ENCODE measurements at regions not wholly inside any gene's neighbourhood (a gene's known extent, or its start where the extent isn't known, plus 50 kb on each side); places are given as distances from the start of the nearest gene placed in this dataset.
A peak's percentile ranks its signal among the peaks of the same experiment; 100 is the strongest.

DNA sequence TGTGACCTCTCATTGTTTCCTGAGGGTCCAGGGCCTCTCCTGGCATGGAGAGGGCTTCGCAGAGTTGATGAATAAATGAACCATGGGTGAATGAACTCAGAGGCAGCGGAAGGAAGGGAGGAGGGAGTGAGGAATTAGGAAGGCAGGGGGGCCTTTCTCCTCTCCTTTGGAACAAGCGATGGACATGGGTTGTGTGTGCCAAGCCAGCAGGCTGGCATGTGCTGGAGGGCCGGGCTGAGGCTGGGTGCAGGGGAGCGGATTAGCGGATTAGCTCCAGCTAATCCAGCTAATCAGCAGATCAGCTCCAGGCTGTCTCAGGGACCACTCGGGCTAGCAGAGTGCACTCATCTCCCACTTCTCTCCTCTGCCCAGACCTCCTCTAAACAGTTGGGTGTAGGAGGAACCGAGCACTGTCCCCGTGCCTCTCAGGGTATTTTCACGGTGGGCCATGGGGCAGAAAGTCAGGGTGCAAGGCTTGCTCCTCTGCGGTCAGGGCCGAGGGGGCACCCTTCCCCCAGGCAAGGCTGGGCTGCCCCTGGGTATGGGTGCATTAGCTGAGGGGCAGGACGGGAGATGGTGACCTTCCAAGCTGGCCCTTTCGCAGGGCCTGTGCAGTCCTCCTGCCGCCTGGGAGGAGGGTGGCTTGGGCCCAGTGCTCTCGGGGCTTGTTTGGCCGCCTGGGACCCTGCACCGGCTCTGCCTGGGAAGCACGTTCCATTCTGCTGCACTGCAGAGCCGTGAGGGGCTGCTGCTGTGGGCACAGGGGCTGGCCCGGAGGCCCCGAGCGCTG is 120.3 kb upstream of the B3GAT1 start:
- WGBS, 3 donors: 77 to 85% (median 84%) methylated on average over 22 to 23 of the region's 23 CpGs
- no peak overlapping the region for H3K4me3 ChIP-seq
- H3K4me1 ChIP-seq (ENCODE audit: insufficient read depth): no peaks in the 10 kb centered on the region
- no peaks in the 10 kb centered on the region for H3K36me3 ChIP-seq
- intact Hi-C loops (cut with DNase I): no loop called here
- DNase-seq: no peak
- no peaks in the 10 kb centered on the region for H3K27me3 ChIP-seq
- H3K9me3 ChIP-seq: no peaks in the 10 kb centered on the region
- no peak overlapping the region for H3K27ac ChIP-seq
- TF ChIP-seq, protein P1, sequence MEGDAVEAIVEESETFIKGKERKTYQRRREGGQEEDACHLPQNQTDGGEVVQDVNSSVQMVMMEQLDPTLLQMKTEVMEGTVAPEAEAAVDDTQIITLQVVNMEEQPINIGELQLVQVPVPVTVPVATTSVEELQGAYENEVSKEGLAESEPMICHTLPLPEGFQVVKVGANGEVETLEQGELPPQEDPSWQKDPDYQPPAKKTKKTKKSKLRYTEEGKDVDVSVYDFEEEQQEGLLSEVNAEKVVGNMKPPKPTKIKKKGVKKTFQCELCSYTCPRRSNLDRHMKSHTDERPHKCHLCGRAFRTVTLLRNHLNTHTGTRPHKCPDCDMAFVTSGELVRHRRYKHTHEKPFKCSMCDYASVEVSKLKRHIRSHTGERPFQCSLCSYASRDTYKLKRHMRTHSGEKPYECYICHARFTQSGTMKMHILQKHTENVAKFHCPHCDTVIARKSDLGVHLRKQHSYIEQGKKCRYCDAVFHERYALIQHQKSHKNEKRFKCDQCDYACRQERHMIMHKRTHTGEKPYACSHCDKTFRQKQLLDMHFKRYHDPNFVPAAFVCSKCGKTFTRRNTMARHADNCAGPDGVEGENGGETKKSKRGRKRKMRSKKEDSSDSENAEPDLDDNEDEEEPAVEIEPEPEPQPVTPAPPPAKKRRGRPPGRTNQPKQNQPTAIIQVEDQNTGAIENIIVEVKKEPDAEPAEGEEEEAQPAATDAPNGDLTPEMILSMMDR (IDR thresholded peaks at IDR 0.05): no peak
- no peak for TF ChIP-seq EP300 (IDR thresholded peaks at IDR 0.05)
- TF ChIP-seq POLR2A (IDR thresholded peaks at IDR 0.05): no peak

DNA sequence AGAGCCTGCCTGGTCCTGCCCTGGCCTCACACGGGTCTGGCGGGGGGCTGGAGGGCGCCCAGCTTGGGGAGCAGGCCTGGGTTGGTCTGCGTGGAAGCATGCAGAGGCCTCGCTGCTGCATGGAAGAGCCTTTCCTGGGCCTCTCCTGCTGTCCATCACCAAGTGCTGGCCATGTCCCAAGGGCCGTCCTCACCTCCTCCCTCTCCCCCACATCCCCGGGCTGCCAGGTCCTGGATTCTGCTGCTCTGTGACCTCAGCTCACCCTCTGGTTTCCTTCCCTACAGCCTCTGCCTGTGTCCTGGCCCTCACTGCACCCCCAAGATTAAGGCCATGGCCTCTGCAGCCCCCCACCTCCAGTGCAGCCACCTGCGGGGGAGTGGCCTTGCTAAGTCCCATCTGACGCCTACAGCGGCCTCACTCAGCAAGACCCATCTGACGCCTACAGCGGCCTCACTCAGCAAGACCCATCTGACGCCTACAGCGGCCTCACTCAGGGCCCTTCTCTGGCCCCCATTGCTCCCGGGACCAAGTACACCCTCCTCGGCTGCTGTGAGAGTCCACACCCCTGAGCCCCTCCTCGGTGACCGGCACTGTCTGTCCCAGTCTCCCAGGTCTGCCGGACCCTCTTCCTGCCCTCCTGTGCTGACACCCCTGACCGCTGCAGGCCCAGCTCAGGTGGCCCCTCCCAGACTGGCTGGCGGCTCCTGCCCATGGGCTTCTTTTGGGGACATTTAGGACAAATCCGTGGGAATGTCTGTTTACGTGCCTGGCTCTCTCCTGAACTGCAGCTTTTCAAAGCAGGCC is 119.5 kb upstream of the B3GAT1 start:
- Histone ChIP-seq H3K27me3 (no peaks in the 10 kb centered on the region), H3K9me3 (no peaks in the 10 kb centered on the region), H3K27ac (no peak overlapping the region), H3K4me1 (ENCODE audit: insufficient read depth) (no peaks in the 10 kb centered on the region), H3K4me3 (no peak overlapping the region), H3K36me3 (no peaks in the 10 kb centered on the region)
- intact Hi-C loops (cut with DNase I): no loop called here
- peak in 1 of 5 donors; percentile 12 for DNase-seq
- no peak for TF ChIP-seq POLR2A (IDR thresholded peaks at IDR 0.05)
- WGBS, 3 donors: 60 to 63% (median 62%) methylated on average over 23 of the region's 23 CpGs

DNA sequence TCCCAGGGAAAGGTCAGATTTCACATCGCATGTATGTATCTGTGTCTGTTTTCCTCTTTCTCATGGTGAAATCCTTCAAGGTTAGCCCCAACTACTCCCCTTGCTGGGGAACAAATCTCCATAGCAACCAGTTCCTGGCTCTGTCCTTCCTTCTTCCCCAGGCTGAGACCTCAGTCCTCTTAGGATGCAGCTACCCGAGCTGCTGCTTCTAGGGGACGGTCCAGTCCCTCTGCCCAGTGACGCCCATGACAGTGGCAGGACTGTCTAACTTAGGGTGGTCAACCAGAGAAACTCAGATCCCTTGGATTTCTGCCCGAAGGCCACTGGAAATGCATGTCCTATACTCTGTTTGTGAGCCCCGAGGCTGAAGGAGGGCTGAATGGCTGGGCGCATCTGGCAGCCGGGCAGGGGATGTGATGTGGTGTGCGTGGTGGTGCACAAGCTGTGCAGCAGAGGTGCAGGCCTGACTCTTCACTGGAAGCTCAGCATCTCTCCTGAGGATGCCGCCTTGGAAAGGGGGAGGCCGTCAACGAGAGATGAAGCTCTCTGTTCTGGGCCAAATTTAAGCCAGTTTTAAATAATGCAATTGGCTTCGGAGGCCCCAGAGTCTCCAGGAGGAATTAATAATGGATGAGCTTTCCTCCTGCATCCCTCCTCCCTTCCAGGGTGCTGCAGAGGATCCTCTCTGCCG is 118.7 kb upstream of the B3GAT1 start:
- intact Hi-C loops (cut with DNase I): no loop called here
- 56 to 69% (median 68%) methylated on average over 14 of the region's 14 CpGs for WGBS, 3 donors
- DNase-seq: no peak
- no peak for TF ChIP-seq EP300 (IDR thresholded peaks at IDR 0.05)
- no peak for TF ChIP-seq POLR2A (IDR thresholded peaks at IDR 0.05)
- TF ChIP-seq, protein P1 (IDR thresholded peaks at IDR 0.05): no peak
- Histone ChIP-seq H3K4me1 (ENCODE audit: insufficient read depth) (no peaks in the 10 kb centered on the region), H3K27ac (no peak overlapping the region), H3K27me3 (no peaks in the 10 kb centered on the region), H3K4me3 (no peak overlapping the region), H3K9me3 (no peaks in the 10 kb centered on the region), H3K36me3 (no peaks in the 10 kb centered on the region)

DNA sequence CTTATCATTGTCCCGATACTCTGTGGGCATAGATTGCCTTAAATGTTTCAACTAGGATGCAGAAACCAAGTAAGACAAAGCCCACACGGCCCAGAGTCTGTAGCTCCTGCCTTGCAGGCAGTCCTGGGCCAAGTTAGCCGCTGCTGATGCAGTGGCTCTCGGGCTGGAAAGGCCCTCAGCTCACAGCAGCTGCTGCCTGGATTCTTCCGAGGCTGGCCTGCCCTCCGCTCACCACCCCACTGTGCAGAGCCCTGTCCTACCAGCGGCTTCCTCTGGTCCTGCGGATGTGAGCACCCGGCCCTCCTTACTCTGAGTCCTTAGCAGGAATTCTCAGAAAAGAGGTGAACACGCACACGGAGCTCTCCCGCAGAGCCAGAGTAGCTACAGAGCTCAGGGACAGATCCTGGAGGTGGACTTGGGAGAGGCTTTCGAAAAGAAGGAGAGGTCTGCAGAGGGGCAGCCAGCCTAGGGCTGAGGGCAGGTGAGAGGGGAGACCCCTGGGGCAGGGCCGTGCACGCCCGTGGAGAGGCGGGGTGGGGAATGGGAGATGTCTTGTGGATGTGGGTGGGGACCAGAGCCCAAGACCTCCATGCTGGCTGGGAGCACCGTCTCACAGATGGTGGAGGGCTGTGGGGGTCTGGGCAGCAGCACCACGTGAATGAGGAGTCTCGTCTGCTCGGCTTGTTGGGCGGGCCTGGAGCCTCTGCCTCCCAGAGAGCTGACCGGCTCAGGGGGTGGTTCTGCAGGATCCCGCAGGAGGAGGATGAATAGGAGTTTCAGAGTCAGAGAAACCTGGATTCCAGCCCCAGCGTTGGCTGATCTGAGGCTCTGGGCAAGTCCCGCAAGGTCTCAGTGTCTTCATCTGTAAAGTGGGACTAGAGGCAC is 117.4 kb upstream of the B3GAT1 start:
- H3K27ac ChIP-seq: no peak overlapping the region
- TF ChIP-seq, protein P1 (IDR thresholded peaks at IDR 0.05): no peak
- TF ChIP-seq POLR2A (IDR thresholded peaks at IDR 0.05): no peak
- TF ChIP-seq EP300 (IDR thresholded peaks at IDR 0.05): no peak
- H3K4me1 ChIP-seq (ENCODE audit: insufficient read depth): no peaks in the 10 kb centered on the region
- 64 to 67% (median 67%) methylated on average over 26 of the region's 26 CpGs for WGBS, 3 donors
- H3K27me3 ChIP-seq: no peaks in the 10 kb centered on the region
- no peak for DNase-seq
- no peaks in the 10 kb centered on the region for H3K36me3 ChIP-seq
- no peaks in the 10 kb centered on the region for H3K9me3 ChIP-seq
- intact Hi-C loops (cut with DNase I): no loop called here
- H3K4me3 ChIP-seq: no peak overlapping the region
